ENCODE measurements at regions not wholly inside any gene's neighbourhood (a gene's known extent, or its start where the extent isn't known, plus 50 kb on each side); places are given as distances from the start of the nearest gene placed in this dataset.

- DNase-seq = no peak
Observed at GRCh38 chr7:22561895-22562593, 62.1 kb upstream of the STEAP1B start.

DNA sequence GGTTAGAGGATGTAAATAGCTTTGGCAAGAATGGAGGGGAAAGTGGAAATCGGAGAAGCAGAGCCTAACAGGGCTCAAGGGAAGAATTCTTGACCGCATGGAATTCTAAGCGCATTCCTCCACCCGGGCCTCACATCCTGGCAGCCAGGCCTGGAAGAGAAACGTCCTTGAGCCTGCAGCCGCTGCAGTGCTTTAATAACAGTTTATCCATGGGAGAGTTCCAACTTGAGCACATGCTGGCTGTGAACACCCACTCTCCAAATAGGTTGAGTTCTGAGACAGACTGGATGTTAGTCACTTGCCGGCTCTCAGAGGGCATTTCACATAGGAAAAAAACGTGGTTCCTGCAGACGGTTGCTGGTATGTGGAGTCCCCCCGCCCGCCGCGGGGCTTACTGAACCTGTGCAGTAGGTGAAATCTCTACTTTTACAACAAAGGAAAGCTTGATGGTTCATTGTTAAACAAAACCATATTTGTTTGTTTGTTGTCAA lies 61.4 kb upstream of the STEAP1B start:
- no peak for DNase-seq

DNA sequence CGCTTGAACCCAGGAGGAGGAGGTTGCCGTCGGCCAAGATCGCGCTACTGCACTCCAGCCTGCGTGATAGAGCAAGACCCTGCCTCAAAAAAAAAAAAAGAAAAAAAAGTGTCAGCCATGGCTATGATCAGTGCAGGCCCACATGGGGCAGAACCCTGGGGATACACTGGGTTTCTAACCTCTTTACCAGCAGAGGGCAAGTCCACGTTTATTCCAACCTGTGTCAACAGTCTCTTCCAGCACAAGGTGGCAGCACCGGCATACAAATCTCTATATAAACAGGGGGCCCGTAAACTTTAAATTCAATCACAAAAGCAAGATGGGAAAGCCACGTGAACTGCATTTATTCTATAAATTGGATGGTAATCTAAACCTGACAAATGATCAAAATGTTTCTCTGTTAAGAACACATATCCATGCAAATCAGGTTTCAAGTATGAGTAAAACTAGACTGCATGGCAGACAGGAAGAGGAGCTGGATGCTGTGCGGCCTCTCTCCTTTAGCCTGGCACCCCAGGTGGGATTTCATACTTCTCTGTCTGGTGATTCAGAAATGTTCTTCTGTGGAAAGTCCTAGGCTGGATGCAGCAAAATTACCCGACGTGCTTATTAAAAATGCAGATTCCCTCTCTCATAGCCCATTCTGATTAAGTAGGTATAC lies 60.0 kb upstream of the STEAP1B start:
- peak; percentile 58 to 69 for DNase-seq

GRCh38 chr7:22557167-22557566 lies 57.2 kb upstream of the STEAP1B start:
- no peak for DNase-seq

DNA sequence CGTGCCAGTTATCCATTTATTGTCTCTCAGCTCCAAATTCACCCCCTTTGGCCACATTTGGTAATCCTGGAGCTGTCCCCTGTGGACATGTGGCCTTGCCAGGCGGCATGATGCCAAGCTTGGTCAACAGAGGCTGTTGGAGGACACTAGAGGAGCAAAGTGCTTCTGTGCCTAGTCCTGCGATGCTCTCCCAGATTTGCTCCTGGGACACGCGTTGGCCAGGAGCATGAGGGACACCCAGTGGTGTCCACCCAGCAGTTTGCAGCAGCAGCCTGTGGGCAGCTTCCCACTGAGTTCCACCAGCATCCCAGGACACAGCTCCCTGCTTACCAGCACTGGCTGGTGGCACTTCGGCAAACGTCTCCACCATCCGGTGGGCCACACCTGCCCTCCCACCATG lies 55.5 kb upstream of the STEAP1B start:
- no peak for DNase-seq

DNA sequence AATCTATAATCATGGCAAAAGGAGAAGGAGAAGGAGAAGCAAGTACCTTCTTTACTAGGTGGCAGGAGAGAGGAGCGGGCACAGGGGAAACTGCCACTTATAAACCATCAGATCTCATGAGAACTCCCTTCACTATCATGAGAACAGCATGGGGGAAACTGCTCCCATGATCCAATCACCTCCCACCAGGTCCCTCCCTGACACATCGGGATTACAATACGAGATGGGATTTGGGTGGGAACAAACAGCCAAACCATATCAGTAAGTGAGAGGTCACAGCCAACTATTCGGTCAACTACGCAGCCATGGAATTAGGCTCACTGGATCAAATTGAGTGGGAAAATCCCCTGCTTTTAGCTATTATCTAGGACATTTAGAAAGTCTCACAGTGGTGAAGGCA lies 54.2 kb upstream of the STEAP1B start:
- DNase-seq = no peak

GRCh38 chr7:22551768-22552513 lies 52.0 kb upstream of the STEAP1B start:
- no peak for DNase-seq

- no peak for DNase-seq
Observed at GRCh38 chr7:22550514-22551030, 50.6 kb upstream of the STEAP1B start.

- no peak for DNase-seq
Observed at GRCh38 chr7:22549667-22550513, 49.9 kb upstream of the STEAP1B start.

Data from AML-193 (cell line).